CD14-positive monocyte (primary cell): ENCODE measurements at regions not wholly inside any gene's neighbourhood (a gene's known extent, or its start where the extent isn't known, plus 50 kb on each side); places are given as distances from the start of the nearest gene placed in this dataset.
"Not testable (repeated sequence)": the region's sequence is repeated elsewhere in the genome, so short reads cannot be mapped to it uniquely, and the experiment has no call there.

ENCODE experiments used
- DNase-seq, 3 donors: peaks; one replicate each; pipeline ENCODE4 v3.0.0-alpha.2; 2011 to 2022
- H2AFZ ChIP-seq: 2 replicates; pipeline ENCODE4 v1.6.0; 2012; ENCODE audit warnings: mild to moderate bottlenecking, low read depth, low read length, inconsistent platforms; ENCODE audit not compliant: insufficient read depth, poor library complexity, severe bottlenecking
- H3K27ac ChIP-seq, 2 donors: 1 replicate in 1 of 2; 2 replicates in 1 of 2; pipeline ENCODE4 v1.5.1; 2012 to 2013; ENCODE audit warnings: low read length in 2 of 2, control low read depth in 1 of 2, inconsistent platforms in 1 of 2, low read depth in 1 of 2, mild to moderate bottlenecking in 1 of 2
- H3K27me3 ChIP-seq, 2 donors: one replicate each; pipeline versions ENCODE4 v1.6.0 to v1.6.1; 2011 to 2013; ENCODE audit warnings: low read length in 2 of 2; ENCODE audit not compliant: control insufficient read depth in 2 of 2, insufficient read depth in 2 of 2
- H3K36me3 ChIP-seq, 2 donors: replicated peaks in 1 of 2; 1 replicate in 1 of 2; 2 replicates in 1 of 2; pipeline versions ENCODE4 v1.5.1 to v1.6.1; 2012 to 2013; ENCODE audit warnings: low read length in 2 of 2, control low read depth in 1 of 2, inconsistent platforms in 1 of 2, mild to moderate bottlenecking in 1 of 2; ENCODE audit not compliant: insufficient read depth in 2 of 2, control insufficient read depth in 1 of 2
- H3K4me1 ChIP-seq, 2 donors: 1 replicate in 1 of 2; 2 replicates in 1 of 2; pipeline versions ENCODE4 v1.5.1 to v1.6.1; 2012 to 2013; ENCODE audit warnings: low read length in 2 of 2, control low read depth in 1 of 2, inconsistent platforms in 1 of 2, mild to moderate bottlenecking in 1 of 2, moderate library complexity in 1 of 2; ENCODE audit not compliant: insufficient read depth in 2 of 2, control insufficient read depth in 1 of 2
- H3K4me2 ChIP-seq: replicated peaks from 2 replicates; pipeline ENCODE3; 2012; ENCODE audit warnings: low read length, moderate library complexity, mild to moderate bottlenecking; ENCODE audit not compliant: poor library complexity, severe bottlenecking; ENCODE audit errors: extremely low read depth
- H3K4me3 ChIP-seq, 3 experiments: fragments of 200-600 bp in 1 of 3; sonication (generic) in 1 of 3; replicated peaks in 1 of 3; 1 replicate in 2 of 3; 2 replicates in 1 of 3; pipeline ENCODE4 v1.5.1; 2011 to 2013; ENCODE audit warnings: low read length in 3 of 3, mild to moderate bottlenecking in 3 of 3, control low read depth in 2 of 3, low read depth in 2 of 3, inconsistent platforms in 1 of 3, moderate library complexity in 1 of 3
- H3K79me2 ChIP-seq: 2 replicates; pipeline ENCODE4 v1.6.0; 2012; ENCODE audit warnings: mild to moderate bottlenecking, control low read depth, inconsistent platforms, low read length, moderate library complexity; ENCODE audit not compliant: insufficient read depth
- H3K9ac ChIP-seq: 2 replicates; pipeline ENCODE4 v1.6.0; 2017; ENCODE audit warnings: low read length, mild to moderate bottlenecking; ENCODE audit not compliant: insufficient read depth, poor library complexity, severe bottlenecking
- H3K9me3 ChIP-seq, 2 donors: replicated peaks in 1 of 2; 1 replicate in 1 of 2; 2 replicates in 1 of 2; pipeline versions ENCODE4 v1.5.1 to v1.6.1; 2012 to 2013; ENCODE audit warnings: low read length in 2 of 2, control low read depth in 1 of 2; ENCODE audit not compliant: control insufficient read depth in 1 of 2, insufficient read depth in 1 of 2
- H4K20me1 ChIP-seq: 2 replicates; pipeline ENCODE4 v1.6.0; 2012; ENCODE audit warnings: mild to moderate bottlenecking, low read length, control low read depth, moderate library complexity; ENCODE audit not compliant: insufficient read depth
- H3K27ac Mint-ChIP-seq, 7 donors: one replicate each; pipeline ENCODE4 v1.8.0; 2020; ENCODE audit warnings: mild to moderate bottlenecking in 7 of 7, mixed read lengths in 7 of 7, moderate library complexity in 6 of 7, inconsistent platforms in 2 of 7
- H3K27me3 Mint-ChIP-seq, 3 donors: one replicate each; pipeline ENCODE4 v1.8.0; 2021 to 2022; ENCODE audit warnings: low read depth in 3 of 3, mild to moderate bottlenecking in 3 of 3, mixed read lengths in 3 of 3, moderate library complexity in 3 of 3, inconsistent platforms in 1 of 3
- H3K36me3 Mint-ChIP-seq, 2 donors: one replicate each; pipeline ENCODE4 v1.8.0; 2020; ENCODE audit warnings: mixed read lengths in 2 of 2, inconsistent platforms in 1 of 2, mild to moderate bottlenecking in 1 of 2
- H3K4me1 Mint-ChIP-seq: one replicate; pipeline ENCODE4 v1.8.0; 2020; ENCODE audit warnings: mild to moderate bottlenecking, mixed read lengths
- H3K4me3 Mint-ChIP-seq, 2 donors: one replicate each; pipeline ENCODE4 v1.8.0; 2020; ENCODE audit warnings: mild to moderate bottlenecking in 2 of 2, mixed read lengths in 2 of 2, moderate library complexity in 1 of 2
- H3K9me3 Mint-ChIP-seq, 7 donors: one replicate each; pipeline ENCODE4 v1.8.0; 2020 to 2022; ENCODE audit warnings: mixed read lengths in 7 of 7, mild to moderate bottlenecking in 6 of 7, moderate library complexity in 6 of 7, inconsistent platforms in 2 of 7
- CTCF ChIP-seq: fragments of 200-600 bp; IDR thresholded peaks from one replicate; pipeline ENCODE4 v1.8.0; 2022; ENCODE audit warnings: antibody characterized with exemption, mild to moderate bottlenecking
- WGBS: methylation state at CpG from one replicate; pipeline ENCODE4 v1.1.5; 2013; ENCODE audit warnings: missing lambda C conversion rate; ENCODE audit not compliant: insufficient coverage; 5-methylcytosine and 5-hydroxymethylcytosine counted together
- intact Hi-C, 2 donors: fragments of 100-400 bp; cut with micrococcal nuclease; formaldehyde crosslinking; loops; one replicate each; pipeline versions ENCODE4 v1.15.0 to v1.15.1; 2023

- Mint-ChIP-seq H3K27me3 (no peaks in the 10 kb centered on the region), H3K4me1 (peaks cover 3% of the 10 kb centered on the region), H3K36me3 (no peaks in the 10 kb centered on the region), H3K4me3 (no peak overlapping the region), H3K27ac (no peak overlapping the region), H3K9me3 (peaks cover 0 to 6% (median 1%) of the 10 kb centered on the region in 7 donors)
- H3K27ac ChIP-seq = no peak overlapping the region
- H3K79me2 ChIP-seq = no peaks in the 10 kb centered on the region
- no peak overlapping the region for H3K4me3 ChIP-seq
- H3K9me3 ChIP-seq = peaks cover 0 to 6% of the 10 kb centered on the region in 2 donors
- no peaks in the 10 kb centered on the region for H3K4me1 ChIP-seq
- H3K36me3 ChIP-seq = no peaks in the 10 kb centered on the region
- 70% methylated on average over 4 of the region's 10 CpGs for WGBS
- intact Hi-C loops = no loop called here
- H2AFZ ChIP-seq = no peak overlapping the region
- H3K4me2 ChIP-seq = no peak overlapping the region
- no peaks in the 10 kb centered on the region for H3K27me3 ChIP-seq
- DNase-seq = no peak
- no peaks in the 10 kb centered on the region for H4K20me1 ChIP-seq
- TF ChIP-seq CTCF = no peak
- H3K9ac ChIP-seq = no peak overlapping the region
Measured at GRCh38 chr2:59232394-59233165, 991.5 kb upstream of the FANCL start.

- H3K27ac Mint-ChIP-seq, H3K36me3 Mint-ChIP-seq, DNase-seq, H3K9ac ChIP-seq, H3K4me1 Mint-ChIP-seq, H2AFZ ChIP-seq, H3K4me1 ChIP-seq, H3K27me3 Mint-ChIP-seq, H3K4me3 ChIP-seq, H4K20me1 ChIP-seq, H3K4me3 Mint-ChIP-seq, H3K27me3 ChIP-seq, H3K9me3 Mint-ChIP-seq, H3K79me2 ChIP-seq, H3K36me3 ChIP-seq, H3K4me2 ChIP-seq, intact Hi-C loops, H3K9me3 ChIP-seq, H3K27ac ChIP-seq: not testable (repeated sequence)
- WGBS = no CpG with 5 or more reads among the region's 1 CpG
Measured at GRCh38 chr2:59226362-59226761, 985.2 kb upstream of the FANCL start.
